H9 (cell line): ENCODE measurements at regions not wholly inside any gene's neighbourhood (a gene's known extent, or its start where the extent isn't known, plus 50 kb on each side); places are given as distances from the start of the nearest gene placed in this dataset.

Experiments
- DNase-seq: peaks from one replicate; pipeline ENCODE4 v3.0.0-alpha.2; 2017
- H2AFZ ChIP-seq: one replicate; pipeline ENCODE4 v1.6.1; 2013; ENCODE audit warnings: mild to moderate bottlenecking, low read length, control low read depth, moderate library complexity
- H2AK5ac ChIP-seq: 2 replicates; pipeline ENCODE4 v1.6.1; 2013; ENCODE audit warnings: low read length, control low read depth, mixed read lengths; ENCODE audit not compliant: insufficient read length
- H2BK120ac ChIP-seq: one replicate; pipeline ENCODE4 v1.6.1; 2013; ENCODE audit warnings: low read depth, mild to moderate bottlenecking, low read length, control low read depth, inconsistent platforms; ENCODE audit not compliant: poor library complexity, severe bottlenecking
- H2BK12ac ChIP-seq: 2 replicates; pipeline ENCODE4 v1.6.1; 2013; ENCODE audit warnings: low read length, control low read depth, mixed read lengths, low read depth; ENCODE audit not compliant: insufficient read length
- H2BK15ac ChIP-seq: 2 replicates; pipeline ENCODE4 v1.6.1; 2013; ENCODE audit warnings: low read depth, low read length, control low read depth
- H2BK20ac ChIP-seq: one replicate; pipeline ENCODE4 v1.6.1; 2013; ENCODE audit warnings: low read depth, mild to moderate bottlenecking, low read length, control low read depth, inconsistent platforms; ENCODE audit not compliant: poor library complexity, severe bottlenecking
- H2BK5ac ChIP-seq: 2 replicates; pipeline ENCODE4 v1.6.1; 2013; ENCODE audit warnings: low read length, control low read depth, mixed read lengths; ENCODE audit not compliant: insufficient read length
- H3K14ac ChIP-seq: 2 replicates; pipeline ENCODE4 v1.6.1; 2013; ENCODE audit warnings: low read length, control low read depth; ENCODE audit not compliant: insufficient read depth
- H3K18ac ChIP-seq: 2 replicates; pipeline ENCODE4 v1.6.1; 2013; ENCODE audit warnings: low read depth, mild to moderate bottlenecking, mixed read lengths, low read length, control low read depth; ENCODE audit not compliant: insufficient read length
- H3K23ac ChIP-seq: 2 replicates; pipeline ENCODE4 v1.6.1; 2013; ENCODE audit warnings: low read length, control low read depth, mixed read lengths, low read depth; ENCODE audit not compliant: insufficient read length
- H3K23me2 ChIP-seq: 2 replicates; pipeline ENCODE4 v1.6.1; 2013; ENCODE audit warnings: low read depth, mild to moderate bottlenecking, mixed read lengths, low read length, control low read depth; ENCODE audit not compliant: insufficient read length, poor library complexity, severe bottlenecking
- H3K27ac ChIP-seq: 2 replicates; pipeline ENCODE4 v1.5.1; 2013; ENCODE audit warnings: low read length, control low read depth, mixed read lengths, low read depth; ENCODE audit not compliant: insufficient read length
- H3K27me3 ChIP-seq: 2 replicates; pipeline ENCODE4 v1.6.1; 2013; ENCODE audit warnings: low read length, control low read depth, inconsistent platforms; ENCODE audit not compliant: insufficient read depth
- H3K4ac ChIP-seq: 2 replicates; pipeline ENCODE4 v1.6.1; 2013; ENCODE audit warnings: low read depth, mild to moderate bottlenecking, control low read depth, inconsistent platforms, low read length, moderate library complexity
- H3K4me1 ChIP-seq: 2 replicates; pipeline ENCODE4 v1.6.1; 2013; ENCODE audit warnings: low read length, control low read depth, inconsistent platforms; ENCODE audit not compliant: insufficient read depth
- H3K4me2 ChIP-seq: 2 replicates; pipeline ENCODE4 v1.6.1; 2013; ENCODE audit warnings: low read length, control low read depth, mixed read lengths; ENCODE audit not compliant: insufficient read length, insufficient read depth
- H3K56ac ChIP-seq: 2 replicates; pipeline ENCODE4 v1.6.1; 2013; ENCODE audit warnings: low read depth, mild to moderate bottlenecking, mixed read lengths, low read length, control low read depth; ENCODE audit not compliant: insufficient read length
- H3K79me1 ChIP-seq: 2 replicates; pipeline ENCODE4 v1.6.1; 2013; ENCODE audit warnings: low read depth, mild to moderate bottlenecking, moderate library complexity, low read length, control low read depth, inconsistent platforms; ENCODE audit not compliant: insufficient read depth, poor library complexity, severe bottlenecking
- H3K79me2 ChIP-seq: 2 replicates; pipeline ENCODE4 v1.6.1; 2013; ENCODE audit warnings: low read length, control low read depth, inconsistent platforms; ENCODE audit not compliant: insufficient read depth
- H3K9ac ChIP-seq: 2 replicates; pipeline ENCODE4 v1.6.1; 2013; ENCODE audit warnings: low read length, control low read depth, mixed read lengths; ENCODE audit not compliant: insufficient read length; ENCODE audit errors: extremely low read depth
- H3K9me3 ChIP-seq: one replicate; pipeline ENCODE4 v1.6.1; 2013; ENCODE audit warnings: low read depth, low read length, inconsistent platforms; ENCODE audit not compliant: control insufficient read depth
- H3T11ph ChIP-seq: one replicate; pipeline ENCODE4 v1.6.1; 2013; ENCODE audit warnings: mild to moderate bottlenecking, low read length, control low read depth, inconsistent platforms
- H4K20me1 ChIP-seq: one replicate; pipeline ENCODE4 v1.6.1; 2013; ENCODE audit not compliant: control insufficient read depth, insufficient read length, insufficient read depth
- H4K5ac ChIP-seq: 2 replicates; pipeline ENCODE4 v1.6.1; 2013; ENCODE audit warnings: low read depth, mild to moderate bottlenecking, mixed read lengths, low read length, control low read depth; ENCODE audit not compliant: insufficient read length
- H4K8ac ChIP-seq: replicated peaks from 2 replicates; pipeline ENCODE4 v1.6.1; 2013; ENCODE audit warnings: low read length, control low read depth, mixed read lengths, low read depth; ENCODE audit not compliant: insufficient read length
- H4K91ac ChIP-seq: 2 replicates; pipeline ENCODE4 v1.6.1; 2013; ENCODE audit warnings: low read depth, mild to moderate bottlenecking, moderate library complexity, mixed read lengths, low read length, control low read depth; ENCODE audit not compliant: insufficient read length
- H3K27ac Mint-ChIP-seq, 3 experiments: 2 replicates in 2 of 3; 3 replicates in 1 of 3; pipeline ENCODE4 v1.8.0; 2020 to 2021; ENCODE audit warnings: mixed read lengths in 3 of 3, mild to moderate bottlenecking in 1 of 3, moderate library complexity in 1 of 3
- H3K27me3 Mint-ChIP-seq: 2 replicates; pipeline ENCODE4 v1.8.0; 2021; ENCODE audit warnings: low read depth, mild to moderate bottlenecking, moderate library complexity, mixed read lengths
- H3K36me3 Mint-ChIP-seq, 3 experiments: 2 replicates in 2 of 3; 3 replicates in 1 of 3; pipeline ENCODE4 v1.8.0; 2020 to 2021; ENCODE audit warnings: low read depth in 3 of 3, mixed read lengths in 3 of 3; ENCODE audit not compliant: insufficient read depth in 1 of 3
- H3K4me1 Mint-ChIP-seq, 2 experiments: 2 replicates each; pipeline ENCODE4 v1.8.0; 2020; ENCODE audit warnings: mixed read lengths in 2 of 2
- H3K4me3 Mint-ChIP-seq, 2 experiments: 2 replicates in 1 of 2; 3 replicates in 1 of 2; pipeline ENCODE4 v1.8.0; 2020 to 2021; ENCODE audit warnings: mild to moderate bottlenecking in 2 of 2, mixed read lengths in 2 of 2, moderate library complexity in 1 of 2
- H3K9me3 Mint-ChIP-seq, 2 experiments: 2 replicates in 1 of 2; 3 replicates in 1 of 2; pipeline ENCODE4 v1.8.0; 2020; ENCODE audit warnings: mild to moderate bottlenecking in 2 of 2, mixed read lengths in 2 of 2, moderate library complexity in 1 of 2
- CTCF ChIP-seq: fragments of 200-600 bp; sonication (generic); conservative IDR thresholded peaks from 3 replicates; pipeline ENCODE4 v1.8.0; 2021; ENCODE audit warnings: antibody characterized with exemption, mild to moderate bottlenecking
- WGBS: extraction: QIAGEN DNeasy Blood & Tissue Kit; methylation state at CpG from one replicate; pipeline ENCODE4 v1.1.7; 2013; ENCODE audit warnings: missing lambda C conversion rate, low lambda C conversion rate, mixed read lengths; ENCODE audit not compliant: insufficient read length; ENCODE audit errors: extremely low coverage; 5-methylcytosine and 5-hydroxymethylcytosine counted together

DNA sequence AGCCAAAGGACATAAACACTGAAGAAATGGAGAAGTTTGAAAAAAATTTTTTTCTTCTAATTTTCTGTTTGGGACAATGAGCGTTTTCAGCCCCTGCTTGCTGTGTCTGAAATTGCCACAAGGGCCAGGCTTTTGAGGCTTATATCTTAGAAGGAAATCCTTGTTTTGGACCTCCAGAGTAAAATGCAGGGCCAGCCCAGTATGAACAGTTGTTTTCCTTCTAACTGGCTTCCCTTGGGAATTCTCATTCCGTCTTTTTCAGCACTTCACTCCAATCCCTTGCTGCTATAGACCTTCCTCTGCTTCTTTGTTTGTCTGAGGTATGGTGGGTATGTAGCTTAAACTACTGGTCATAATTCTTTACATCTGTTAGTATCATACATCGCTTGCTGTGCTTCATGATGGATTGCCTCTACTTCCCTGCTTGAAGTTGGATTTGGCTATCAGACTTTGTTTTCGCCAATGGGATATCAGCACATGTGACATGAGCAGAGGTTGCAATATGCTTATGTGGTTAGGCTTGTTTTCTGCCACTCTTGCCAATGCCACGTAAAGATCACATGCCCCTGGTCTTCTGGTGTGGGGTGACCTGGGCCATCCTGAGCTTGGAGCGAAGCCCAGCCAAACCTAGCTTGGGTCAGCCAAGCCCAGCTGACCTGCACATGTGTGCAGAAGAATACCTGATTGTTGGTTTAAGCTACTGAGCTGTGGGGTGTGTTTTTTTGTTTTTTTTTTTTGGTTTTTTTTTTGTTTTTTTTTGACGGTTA lies 64.7 kb downstream of the AVPR1A start:
- Histone ChIP-seq H3K23me2 (no peaks in the 10 kb centered on the region), H3K56ac (no peak overlapping the region), H3K18ac (no peak overlapping the region), H2BK20ac (no peak overlapping the region), H2BK5ac (no peak overlapping the region), H4K5ac (no peak overlapping the region), H3K79me1 (no peaks in the 10 kb centered on the region), H3K23ac (no peak overlapping the region), H2BK15ac (no peak overlapping the region), H3K4ac (no peak overlapping the region), H4K91ac (no peak overlapping the region), H3K4me1 (no peaks in the 10 kb centered on the region), H2AK5ac (no peak overlapping the region), H2BK12ac (no peak overlapping the region), H3K27ac (no peak overlapping the region), H3K9ac (no peak overlapping the region), H4K20me1 (no peaks in the 10 kb centered on the region), H4K8ac (no peak overlapping the region), H2AFZ (no peak overlapping the region), H3K14ac (no peak overlapping the region), H3T11ph (no peak overlapping the region), H3K79me2 (no peaks in the 10 kb centered on the region), H3K9me3 (no peaks in the 10 kb centered on the region), H3K4me2 (no peak overlapping the region), H2BK120ac (no peak overlapping the region), H3K27me3 (no peaks in the 10 kb centered on the region)
- H3K27me3 Mint-ChIP-seq, result no peaks in the 10 kb centered on the region
- no peak for TF ChIP-seq CTCF
- WGBS, result no CpG with 5 or more reads among the region's 7 CpGs
- no peak for DNase-seq
- H3K36me3 Mint-ChIP-seq, result no peaks in the 10 kb centered on the region; a peak in 1 of 7 replicates
- H3K27ac Mint-ChIP-seq, result no peak overlapping the region; a peak in 1 of 7 replicates
- no peaks in the 10 kb centered on the region for H3K9me3 Mint-ChIP-seq
- peaks cover 28 to 29% of the 10 kb centered on the region in 2 experiments for H3K4me1 Mint-ChIP-seq
- H3K4me3 Mint-ChIP-seq, result no peak overlapping the region
